K562 (cell line): ENCODE measurements at regions not wholly inside any gene's neighbourhood (a gene's known extent, or its start where the extent isn't known, plus 50 kb on each side); places are given as distances from the start of the nearest gene placed in this dataset.
A peak's percentile ranks its signal among the peaks of the same experiment; 100 is the strongest.

Source experiments
- ATAC-seq: fragments of 200-7000 bp; cut with Tn5 transposase; 3 replicates; pipeline ENCODE4 v1.9.1; 2020; ENCODE audit warnings: moderate library complexity
- BruUV-seq: library from RNA; stranded (reverse); fragments of 400-500 nt; replicated peaks from 2 replicates; lab custom pipeline; 2021; lab: Mats Ljungman, UMichigan
- CTCF ChIA-PET: fragments of 300-600 bp; formaldehyde crosslinking; extraction: SDS; loops from one replicate; lab custom pipeline; 2021; ENCODE audit warnings: low intra/inter-chr PET ratio; lab: Yijun Ruan, JAX
- POLR2A ChIA-PET: fragments of 300-600, 350-650 bp; sonication (Branson Sonifier 250); formaldehyde crosslinking; extraction: SDS; loops from one replicate; lab custom pipeline; 2021; ENCODE audit warnings: antibody characterized with exemption, inconsistent platforms; lab: Yijun Ruan, JAX
- DNase-seq, 4 experiments: peaks; one replicate each; pipeline versions ENCODE4 v3.0.0 to v3.0.0-alpha.2; 2011 to 2018; ENCODE audit warnings: low spot score in 3 of 4, mixed read lengths in 3 of 4; ENCODE audit errors: extremely low read depth in 1 of 4
- FAIRE-seq: peaks from 2 replicates; lab custom pipeline; 2011; peaks lifted over from hg19 to GRCh38; lab: Jason Lieb, UNC
- H2AFZ ChIP-seq: 2 replicates; pipeline ENCODE4 v1.6.0; 2011; ENCODE audit warnings: low read depth, low read length, control low read depth, inconsistent platforms
- H3K27ac ChIP-seq: fragments of 200-600 bp; 3 replicates; pipeline ENCODE4 v1.8.0; 2011; ENCODE audit warnings: low read depth, mild to moderate bottlenecking, control low read depth, inconsistent platforms, low read length, moderate library complexity, mixed read lengths; ENCODE audit errors: extremely low read depth
- H3K27me3 ChIP-seq, 2 experiments: fragments of 300-600 bp in 1 of 2; 2 replicates in 1 of 2; 3 replicates in 1 of 2; pipeline versions ENCODE4 v1.6.0 to v1.8.0; 2011; ENCODE audit warnings: inconsistent platforms in 2 of 2, low read length in 2 of 2, mild to moderate bottlenecking in 1 of 2, mixed read lengths in 1 of 2, moderate library complexity in 1 of 2; ENCODE audit not compliant: control insufficient read depth in 2 of 2, insufficient read depth in 2 of 2
- H3K36me3 ChIP-seq: fragments of 300-600 bp; 3 replicates; pipeline ENCODE4 v1.8.0; 2011; ENCODE audit warnings: mild to moderate bottlenecking, low read length, inconsistent platforms; ENCODE audit not compliant: control insufficient read depth, insufficient read depth
- H3K4me1 ChIP-seq, 2 experiments: fragments of 200-600 bp in 1 of 2; replicated peaks in 1 of 2; 2 replicates in 1 of 2; 3 replicates in 1 of 2; pipeline versions ENCODE4 v1.5.1 to v1.8.0; 2011; ENCODE audit warnings: inconsistent platforms in 2 of 2, low read length in 2 of 2, mild to moderate bottlenecking in 1 of 2, mixed read lengths in 1 of 2, moderate library complexity in 1 of 2; ENCODE audit not compliant: control insufficient read depth in 2 of 2, insufficient read depth in 2 of 2
- H3K4me2 ChIP-seq: 2 replicates; pipeline ENCODE4 v1.6.1; 2011; ENCODE audit warnings: low read length, control low read depth, inconsistent platforms, mixed read lengths; ENCODE audit not compliant: insufficient read depth
- H3K4me3 ChIP-seq: fragments of 200-600 bp; sonication (generic), shearing (Covaris generic); 2 replicates; pipeline ENCODE4 v1.5.1; 2016; ENCODE audit warnings: control low read depth, inconsistent platforms
- H3K79me2 ChIP-seq: fragments of 200-600 bp; 3 replicates; pipeline ENCODE4 v1.8.0; 2011; ENCODE audit warnings: low read length, inconsistent platforms; ENCODE audit not compliant: control insufficient read depth, insufficient read depth
- H3K9ac ChIP-seq, 2 experiments: 2 replicates each; pipeline versions ENCODE4 v1.6.0 to v1.6.1; 2011; ENCODE audit warnings: low read depth in 2 of 2, low read length in 2 of 2, control low read depth in 1 of 2, inconsistent platforms in 1 of 2, mild to moderate bottlenecking in 1 of 2, mixed read lengths in 1 of 2; ENCODE audit not compliant: insufficient read depth in 1 of 2
- H3K9me1 ChIP-seq: one replicate; pipeline ENCODE4 v1.6.0; 2011; ENCODE audit warnings: inconsistent platforms, mild to moderate bottlenecking, low read length, moderate library complexity; ENCODE audit not compliant: control insufficient read depth, insufficient read depth
- H3K9me3 ChIP-seq: replicated peaks from 2 replicates; pipeline ENCODE4 v1.5.1; 2011; ENCODE audit warnings: low read depth, low read length, inconsistent platforms; ENCODE audit not compliant: control insufficient read depth, insufficient read depth
- H4K20me1 ChIP-seq: replicated peaks from 2 replicates; pipeline ENCODE4 v1.6.1; 2011; ENCODE audit warnings: low read length, inconsistent platforms, mixed read lengths; ENCODE audit not compliant: control insufficient read depth, insufficient read depth
- CHCHD3 ChIP-seq: fragments of 250-450 bp; sonication (Bioruptor Pico); IDR thresholded peaks from 2 replicates; pipeline ENCODE4 v2.1.2; 2022; ENCODE audit warnings: mild to moderate bottlenecking
- HNRNPL ChIP-seq: fragments of 200-400 bp; formaldehyde crosslinking; IDR thresholded peaks from 2 replicates; pipeline ENCODE4 v1.6.1; 2017; ENCODE audit warnings: low read depth, mild to moderate bottlenecking, low read length
- SMAD4 ChIP-seq: fragments of 250-450 bp; sonication (Bioruptor Pico); conservative IDR thresholded peaks from 2 replicates; pipeline ENCODE4 v1.8.0; 2021; ENCODE audit warnings: inconsistent platforms, mild to moderate bottlenecking, moderate library complexity
- TAF9B ChIP-seq: fragments of 450-650 bp; IDR thresholded peaks from 2 replicates; pipeline ENCODE4 v1.6.1; 2018; ENCODE audit warnings: mild to moderate bottlenecking; ENCODE audit not compliant: partially characterized antibody
- ZNF561 ChIP-seq: fragments of 450-650 bp; formaldehyde crosslinking; conservative IDR thresholded peaks from 2 replicates; pipeline ENCODE4 v1.4.0; 2020; ENCODE audit warnings: mild to moderate bottlenecking, moderate library complexity
- ZNF76 ChIP-seq: fragments of 250-450 bp; sonication (Bioruptor Pico); IDR thresholded peaks from 2 replicates; pipeline ENCODE4 v1.4.0; 2020; ENCODE audit warnings: mild to moderate bottlenecking, moderate library complexity, borderline replicate concordance
- WGBS: fragments of 100-300 bp; shearing (Covaris generic); methylation state at CpG from one replicate; pipeline ENCODE4 v1.1.6; 2016; ENCODE audit warnings: low coverage, mixed read lengths; ENCODE audit not compliant: insufficient coverage; ENCODE audit errors: missing lambda C conversion rate; 5-methylcytosine and 5-hydroxymethylcytosine counted together
- in situ Hi-C: fragments of 300-500 bp; cut with MboI; formaldehyde crosslinking; loops from 4 replicates; pipeline ENCODE4 v1.15.0; 2018; ENCODE audit warnings: inconsistent platforms, mixed read lengths
- intact Hi-C: fragments of 100-400 bp; cut with micrococcal nuclease; formaldehyde crosslinking; loops from 2 replicates; pipeline ENCODE4 v1.14.2; 2022
- TF ChIP-seq, protein P1 (sequence below): fragments of 450-650 bp; IDR thresholded peaks from 2 replicates; pipeline ENCODE4 v1.6.1; 2016

DNA sequence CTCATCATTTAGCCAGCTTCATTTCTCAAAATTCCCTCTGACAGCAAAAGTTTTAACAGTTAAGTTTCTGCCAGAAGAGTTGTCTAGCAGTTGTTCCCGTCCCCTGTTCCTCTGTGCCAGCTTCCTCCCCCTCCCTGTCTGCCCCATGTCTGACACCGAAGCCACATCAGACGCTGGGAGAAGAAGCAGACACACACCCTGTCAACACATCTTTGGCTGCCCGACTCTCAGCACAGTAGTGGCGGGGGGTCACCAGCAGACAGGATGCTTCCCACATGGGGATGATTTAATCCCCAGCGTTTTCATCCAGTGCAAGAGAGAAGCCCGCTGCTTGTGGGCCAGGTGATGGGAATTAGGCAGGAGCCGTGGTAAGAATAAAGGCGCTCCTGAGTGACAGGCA lies 379.4 kb upstream of the RUNX1 start:
- CTCF ChIA-PET: no interaction called here
- H3K27ac ChIP-seq: no peak overlapping the region
- FAIRE-seq (no peak), DNase-seq (no peak), ATAC-seq (no peak)
- no peaks in the 10 kb centered on the region for H3K9me3 ChIP-seq
- no peak overlapping the region for H3K9ac ChIP-seq
- no peaks in the 10 kb centered on the region for H3K4me1 ChIP-seq
- WGBS: 9% methylated on average over 9 of the region's 9 CpGs
- H3K4me2 ChIP-seq: no peak overlapping the region
- H2AFZ ChIP-seq: peak overlapping the region; percentile 25; the same call in 1 of the 2 replicates
- peaks cover 2 to 5% of the 10 kb centered on the region in 2 experiments; a peak in 1 of 5 replicates for H3K27me3 ChIP-seq
- POLR2A ChIA-PET: no interaction called here
- H3K79me2 ChIP-seq: no peaks in the 10 kb centered on the region
- H3K9me1 ChIP-seq: no peaks in the 10 kb centered on the region
- TF ChIP-seq HNRNPL: no peak
- TF ChIP-seq SMAD4: 0 out of 2 replicates have a peak, but pooled peaks have one; percentile 52
- no peak for TF ChIP-seq TAF9B
- TF ChIP-seq ZNF76 (CRISPR knock-in tag): 0 out of 2 replicates have a peak, but pooled peaks have one; percentile 4
- no peak for TF ChIP-seq CHCHD3
- TF ChIP-seq ZNF561 (CRISPR knock-in tag): no peak
- TF ChIP-seq, protein P1, sequence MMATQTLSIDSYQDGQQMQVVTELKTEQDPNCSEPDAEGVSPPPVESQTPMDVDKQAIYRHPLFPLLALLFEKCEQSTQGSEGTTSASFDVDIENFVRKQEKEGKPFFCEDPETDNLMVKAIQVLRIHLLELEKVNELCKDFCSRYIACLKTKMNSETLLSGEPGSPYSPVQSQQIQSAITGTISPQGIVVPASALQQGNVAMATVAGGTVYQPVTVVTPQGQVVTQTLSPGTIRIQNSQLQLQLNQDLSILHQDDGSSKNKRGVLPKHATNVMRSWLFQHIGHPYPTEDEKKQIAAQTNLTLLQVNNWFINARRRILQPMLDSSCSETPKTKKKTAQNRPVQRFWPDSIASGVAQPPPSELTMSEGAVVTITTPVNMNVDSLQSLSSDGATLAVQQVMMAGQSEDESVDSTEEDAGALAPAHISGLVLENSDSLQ: peak; percentile 58
- no peaks in the 10 kb centered on the region for H4K20me1 ChIP-seq
- no peaks in the 10 kb centered on the region for H3K36me3 ChIP-seq
- intact Hi-C loops: no loop called here
- H3K4me3 ChIP-seq: no peak overlapping the region
- in situ Hi-C loops: no loop called here
- BruUV-seq: no TSS peak
